ENCODE measurements at regions not wholly inside any gene's neighbourhood (a gene's known extent, or its start where the extent isn't known, plus 50 kb on each side); places are given as distances from the start of the nearest gene placed in this dataset.

DNA sequence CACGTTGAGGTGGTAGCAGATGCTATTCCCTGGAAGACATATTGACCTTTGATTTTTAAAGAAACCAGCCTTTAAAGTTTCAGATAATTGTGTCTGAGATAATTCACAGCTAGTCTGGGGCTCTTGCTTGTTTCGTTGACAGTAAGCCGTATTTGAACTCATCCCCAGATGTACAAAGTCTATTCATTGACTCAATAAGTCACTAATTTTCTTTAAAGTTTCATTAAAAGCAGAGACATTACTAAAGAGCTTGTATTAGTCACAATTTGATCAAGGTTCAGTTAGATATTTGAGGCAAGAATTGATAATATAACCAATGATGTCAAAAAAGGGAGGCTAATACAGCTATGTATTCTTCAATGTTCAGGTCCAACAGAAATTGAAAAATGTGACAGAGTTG lies 158.0 kb downstream of the PCSK1 start:
- CTCF ChIA-PET: no interaction called here

DNA sequence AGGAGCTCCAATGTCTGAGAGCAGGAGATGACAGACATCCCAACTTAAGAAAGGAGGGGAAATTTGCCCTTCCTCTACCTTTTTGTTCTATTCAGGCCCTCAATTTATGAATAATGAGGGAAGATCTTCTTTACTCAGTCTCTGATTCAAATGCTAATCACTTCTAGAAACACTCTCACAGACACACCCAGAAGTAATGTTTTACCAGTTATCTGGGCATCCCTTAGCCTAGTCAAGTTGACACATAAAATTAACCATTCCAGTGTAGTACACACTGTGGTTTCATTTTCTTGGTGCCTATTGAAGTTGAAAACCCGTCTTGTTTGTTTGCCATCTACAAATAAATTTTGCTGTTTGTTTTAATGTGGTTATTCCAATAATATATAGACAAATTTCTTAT lies 167.6 kb downstream of the PCSK1 start:
- CTCF ChIA-PET: no interaction called here
- no peak for DNase-seq
- Histone ChIP-seq H3K9me3 (ENCODE audit: insufficient read depth, low read depth) (peaks cover 22% of the 10 kb centered on the region; the same call in 1 of the 2 replicates), H3K4me1 (replicated peaks; ENCODE audit: insufficient read depth) (no peaks in the 10 kb centered on the region; the same call in 1 of the 2 replicates), H3F3A (ENCODE audit: insufficient read depth, low read depth) (no peaks in the 10 kb centered on the region), H3K79me2 (ENCODE audit: low read depth) (no peaks in the 10 kb centered on the region), H3K27me3 (ENCODE audit: insufficient read depth, low read depth) (no peaks in the 10 kb centered on the region), H3K4me3 (no peak overlapping the region), H3K36me3 (ENCODE audit: low read depth) (no peaks in the 10 kb centered on the region), H4K20me1 (ENCODE audit: insufficient read depth) (no peaks in the 10 kb centered on the region), H3K9me2 (ENCODE audit: insufficient read depth) (no peaks in the 10 kb centered on the region), H2AFZ (no peak overlapping the region), H3K4me2 (no peak overlapping the region), H3K27ac (no peak overlapping the region)
- no TSS peak for BruUV-seq (replicated peaks)
- POLR2A ChIA-PET (ENCODE audit: unreplicated experiment): no interaction called here
- no peak for TF ChIP-seq EZH2 (IDR thresholded peaks at IDR 0.05; ENCODE audit: low read depth)
- TF ChIP-seq, protein P1, sequence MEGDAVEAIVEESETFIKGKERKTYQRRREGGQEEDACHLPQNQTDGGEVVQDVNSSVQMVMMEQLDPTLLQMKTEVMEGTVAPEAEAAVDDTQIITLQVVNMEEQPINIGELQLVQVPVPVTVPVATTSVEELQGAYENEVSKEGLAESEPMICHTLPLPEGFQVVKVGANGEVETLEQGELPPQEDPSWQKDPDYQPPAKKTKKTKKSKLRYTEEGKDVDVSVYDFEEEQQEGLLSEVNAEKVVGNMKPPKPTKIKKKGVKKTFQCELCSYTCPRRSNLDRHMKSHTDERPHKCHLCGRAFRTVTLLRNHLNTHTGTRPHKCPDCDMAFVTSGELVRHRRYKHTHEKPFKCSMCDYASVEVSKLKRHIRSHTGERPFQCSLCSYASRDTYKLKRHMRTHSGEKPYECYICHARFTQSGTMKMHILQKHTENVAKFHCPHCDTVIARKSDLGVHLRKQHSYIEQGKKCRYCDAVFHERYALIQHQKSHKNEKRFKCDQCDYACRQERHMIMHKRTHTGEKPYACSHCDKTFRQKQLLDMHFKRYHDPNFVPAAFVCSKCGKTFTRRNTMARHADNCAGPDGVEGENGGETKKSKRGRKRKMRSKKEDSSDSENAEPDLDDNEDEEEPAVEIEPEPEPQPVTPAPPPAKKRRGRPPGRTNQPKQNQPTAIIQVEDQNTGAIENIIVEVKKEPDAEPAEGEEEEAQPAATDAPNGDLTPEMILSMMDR (conservative IDR thresholded peaks at IDR 0.05): no peak
- intact Hi-C loops (cut with micrococcal nuclease; ENCODE audit: unreplicated experiment): no loop called here

More for the DNA sequence above, 158.0 kb downstream of the PCSK1 start:
- no peak overlapping the region for H2AFZ ChIP-seq
- H3K4me2 ChIP-seq: no peak overlapping the region
- H3K4me3 ChIP-seq: no peak overlapping the region
- intact Hi-C loops (cut with micrococcal nuclease; ENCODE audit: unreplicated experiment): no loop called here
- no peaks in the 10 kb centered on the region for H3K36me3 ChIP-seq (ENCODE audit: low read depth)
- H3K27ac ChIP-seq: no peak overlapping the region
- H3F3A ChIP-seq (ENCODE audit: insufficient read depth, low read depth): no peaks in the 10 kb centered on the region
- no TSS peak for BruUV-seq (replicated peaks)
- POLR2A ChIA-PET (ENCODE audit: unreplicated experiment): no interaction called here
- H3K79me2 ChIP-seq (ENCODE audit: low read depth): no peaks in the 10 kb centered on the region
- DNase-seq: no peak
- no peaks in the 10 kb centered on the region for H3K9me2 ChIP-seq (ENCODE audit: insufficient read depth)
- H3K4me1 ChIP-seq (replicated peaks; ENCODE audit: insufficient read depth): 0 out of 2 replicates have a peak, but pooled peaks cover 3% of the 10 kb centered on the region
- peaks cover 9% of the 10 kb centered on the region; the same call in 1 of the 2 replicates for H3K9me3 ChIP-seq (ENCODE audit: insufficient read depth, low read depth)
- TF ChIP-seq EZH2 (IDR thresholded peaks at IDR 0.05; ENCODE audit: low read depth): no peak
- TF ChIP-seq, protein P1 (conservative IDR thresholded peaks at IDR 0.05): no peak
- H4K20me1 ChIP-seq (ENCODE audit: insufficient read depth): no peaks in the 10 kb centered on the region
- no peaks in the 10 kb centered on the region for H3K27me3 ChIP-seq (ENCODE audit: insufficient read depth, low read depth)

DNA sequence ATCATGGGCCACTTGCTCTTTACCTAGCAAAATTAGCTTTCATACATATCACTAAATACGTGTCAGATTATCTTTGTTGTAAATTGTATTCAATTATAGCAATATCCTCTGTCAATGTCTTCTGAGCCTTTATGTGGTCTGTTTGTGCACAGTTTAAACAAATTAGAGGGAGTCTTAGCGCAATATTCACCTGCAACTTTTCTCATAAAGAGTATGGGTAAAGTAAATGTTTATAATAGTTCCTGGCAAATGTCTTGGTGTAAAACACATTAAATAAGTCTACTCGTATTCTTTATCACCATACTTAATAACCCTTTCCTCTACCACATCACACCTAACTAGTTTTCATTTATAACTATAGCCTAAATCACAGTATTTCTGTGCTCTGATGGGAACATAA lies 169.0 kb downstream of the PCSK1 start:
- no peak overlapping the region for H3K4me3 ChIP-seq
- no TSS peak for BruUV-seq (replicated peaks)
- ChIA-PET CTCF (no interaction called here), POLR2A (ENCODE audit: unreplicated experiment) (no interaction called here)
- no peaks in the 10 kb centered on the region for H4K20me1 ChIP-seq (ENCODE audit: insufficient read depth)
- DNase-seq: no peak
- H2AFZ ChIP-seq: no peak overlapping the region
- H3K27ac ChIP-seq: no peak overlapping the region
- peaks cover 10% of the 10 kb centered on the region; the same call in 1 of the 2 replicates for H3F3A ChIP-seq (ENCODE audit: insufficient read depth, low read depth)
- TF ChIP-seq, protein P1 (conservative IDR thresholded peaks at IDR 0.05): no peak
- no peak for TF ChIP-seq EZH2 (IDR thresholded peaks at IDR 0.05; ENCODE audit: low read depth)
- no peaks in the 10 kb centered on the region for H3K36me3 ChIP-seq (ENCODE audit: low read depth)
- no peak overlapping the region for H3K4me2 ChIP-seq
- no peaks in the 10 kb centered on the region for H3K79me2 ChIP-seq (ENCODE audit: low read depth)
- no peaks in the 10 kb centered on the region for H3K9me2 ChIP-seq (ENCODE audit: insufficient read depth)
- H3K4me1 ChIP-seq (replicated peaks; ENCODE audit: insufficient read depth): peaks cover 14% of the 10 kb centered on the region
- intact Hi-C loops (cut with micrococcal nuclease; ENCODE audit: unreplicated experiment): no loop called here
- no peaks in the 10 kb centered on the region for H3K27me3 ChIP-seq (ENCODE audit: insufficient read depth, low read depth)
- H3K9me3 ChIP-seq (ENCODE audit: insufficient read depth, low read depth): peaks cover 18% of the 10 kb centered on the region; the same call in 1 of the 2 replicates
